Fibroblast of the aortic adventitia (primary cell): ENCODE measurements at regions not wholly inside any gene's neighbourhood (a gene's known extent, or its start where the extent isn't known, plus 50 kb on each side); places are given as distances from the start of the nearest gene placed in this dataset.

Experiments
- DNase-seq: peaks from one replicate; pipeline ENCODE4 v3.0.0-alpha.2; 2010; ENCODE audit warnings: low read depth
- H3K4me3 ChIP-seq: 2 replicates; pipeline ENCODE4 v1.5.1; 2011; ENCODE audit warnings: low read depth, mild to moderate bottlenecking, control low read depth, low read length, moderate library complexity
- TF ChIP-seq, protein P1 (sequence below): IDR thresholded peaks from 2 replicates; pipeline ENCODE4 v1.5.1; 2011; ENCODE audit warnings: mild to moderate bottlenecking, low read length, control low read depth, inconsistent platforms; ENCODE audit not compliant: insufficient read depth

DNA sequence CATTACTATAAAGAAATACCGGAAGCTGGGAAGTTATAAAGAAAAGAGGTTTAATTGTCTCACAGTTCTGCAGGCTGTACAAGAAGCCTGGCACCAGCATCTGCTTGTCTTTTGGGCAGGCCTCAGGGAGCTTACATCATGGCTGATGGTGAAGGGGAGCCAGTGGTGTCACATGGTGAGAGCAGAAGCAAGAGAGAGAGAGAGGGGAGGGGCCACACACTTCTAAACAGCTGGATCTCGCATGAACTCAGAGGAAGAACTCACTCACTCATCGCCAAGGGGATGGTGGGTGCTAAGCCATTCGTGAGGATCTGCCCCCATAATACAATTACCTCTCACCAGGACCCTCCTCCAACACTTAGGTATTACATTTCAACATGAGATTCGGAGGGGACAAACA is 51.8 kb upstream of the ANKRD34C start:
- no peak overlapping the region for H3K4me3 ChIP-seq
- TF ChIP-seq, protein P1, sequence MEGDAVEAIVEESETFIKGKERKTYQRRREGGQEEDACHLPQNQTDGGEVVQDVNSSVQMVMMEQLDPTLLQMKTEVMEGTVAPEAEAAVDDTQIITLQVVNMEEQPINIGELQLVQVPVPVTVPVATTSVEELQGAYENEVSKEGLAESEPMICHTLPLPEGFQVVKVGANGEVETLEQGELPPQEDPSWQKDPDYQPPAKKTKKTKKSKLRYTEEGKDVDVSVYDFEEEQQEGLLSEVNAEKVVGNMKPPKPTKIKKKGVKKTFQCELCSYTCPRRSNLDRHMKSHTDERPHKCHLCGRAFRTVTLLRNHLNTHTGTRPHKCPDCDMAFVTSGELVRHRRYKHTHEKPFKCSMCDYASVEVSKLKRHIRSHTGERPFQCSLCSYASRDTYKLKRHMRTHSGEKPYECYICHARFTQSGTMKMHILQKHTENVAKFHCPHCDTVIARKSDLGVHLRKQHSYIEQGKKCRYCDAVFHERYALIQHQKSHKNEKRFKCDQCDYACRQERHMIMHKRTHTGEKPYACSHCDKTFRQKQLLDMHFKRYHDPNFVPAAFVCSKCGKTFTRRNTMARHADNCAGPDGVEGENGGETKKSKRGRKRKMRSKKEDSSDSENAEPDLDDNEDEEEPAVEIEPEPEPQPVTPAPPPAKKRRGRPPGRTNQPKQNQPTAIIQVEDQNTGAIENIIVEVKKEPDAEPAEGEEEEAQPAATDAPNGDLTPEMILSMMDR: no peak
- DNase-seq: no peak

DNA sequence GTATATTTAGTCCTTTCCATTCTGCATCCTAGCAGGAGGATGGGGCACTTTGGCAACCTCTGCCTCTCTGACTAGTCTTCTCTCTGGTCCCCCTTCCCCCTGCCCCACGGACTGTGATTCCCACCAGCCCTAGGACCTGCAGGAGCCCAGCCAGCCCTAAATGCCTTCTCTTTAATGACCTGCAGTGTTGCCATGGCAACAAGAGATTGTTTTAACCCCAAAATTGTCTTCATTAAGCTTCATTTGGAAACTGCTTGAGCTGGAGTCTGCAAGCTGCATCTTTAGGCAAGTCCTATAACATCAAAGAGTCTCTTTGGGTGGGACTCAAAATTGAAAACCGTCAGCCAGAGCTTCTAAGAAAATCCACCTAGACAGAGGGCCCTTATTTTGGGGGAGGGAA is 59.7 kb upstream of the ANKRD34C start:
- DNase-seq: no peak
- TF ChIP-seq, protein P1: no peak
- H3K4me3 ChIP-seq: no peak overlapping the region

DNA sequence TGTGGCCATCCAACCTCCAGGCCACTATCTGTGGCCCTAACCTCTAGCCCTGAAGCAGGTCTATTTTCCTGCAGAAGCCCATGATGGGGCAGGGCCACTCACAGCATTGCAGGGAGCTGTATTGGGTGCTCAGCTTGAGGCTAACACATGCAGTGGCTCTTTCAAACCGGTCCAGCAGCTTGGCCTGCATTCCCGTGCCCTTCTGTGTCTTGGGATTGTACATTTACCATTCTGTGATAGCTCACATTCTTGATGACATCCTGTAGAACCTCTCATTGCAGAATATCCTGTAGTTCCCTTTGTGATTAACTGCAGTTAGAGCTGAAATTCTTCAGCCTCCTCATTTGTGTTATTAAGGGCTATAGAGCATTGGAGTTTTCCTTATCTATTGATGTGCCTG is 60.8 kb upstream of the ANKRD34C start:
- DNase-seq: no peak
- no peak overlapping the region for H3K4me3 ChIP-seq
- TF ChIP-seq, protein P1: no peak

DNA sequence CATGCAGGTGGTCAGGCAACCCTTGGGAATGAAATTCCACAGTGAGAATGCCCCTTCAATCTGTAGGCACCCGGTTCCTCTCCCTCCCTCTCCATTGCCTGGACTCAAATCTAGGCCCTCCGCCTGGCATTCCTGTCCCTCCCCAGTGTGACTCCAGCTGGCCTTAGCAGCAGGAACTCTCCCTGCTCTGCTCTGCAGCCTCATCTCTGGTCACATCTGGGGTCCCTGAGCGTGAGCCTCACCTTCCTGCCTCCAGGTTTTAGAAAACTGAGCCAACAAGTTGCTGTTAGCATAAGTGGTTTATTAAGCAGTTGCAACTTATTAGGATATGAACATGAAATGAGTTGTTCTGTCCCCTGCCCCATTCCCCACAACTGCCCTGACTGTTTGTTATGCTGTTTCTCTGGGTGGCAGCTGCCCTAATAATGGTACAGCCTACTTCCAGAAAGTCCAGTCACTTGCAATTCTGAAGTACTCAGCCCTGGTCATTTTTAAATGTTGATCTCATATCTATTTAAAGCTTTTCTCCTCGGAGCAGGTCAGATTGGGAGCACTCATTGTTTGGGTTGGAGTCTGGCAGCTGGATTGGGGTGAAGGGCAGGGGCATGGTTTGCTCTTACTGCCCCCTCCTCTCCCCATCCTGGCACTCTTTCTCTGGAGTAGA is 63.0 kb upstream of the ANKRD34C start:
- H3K4me3 ChIP-seq: no peak overlapping the region
- TF ChIP-seq, protein P1: no peak
- DNase-seq: no peak

DNA sequence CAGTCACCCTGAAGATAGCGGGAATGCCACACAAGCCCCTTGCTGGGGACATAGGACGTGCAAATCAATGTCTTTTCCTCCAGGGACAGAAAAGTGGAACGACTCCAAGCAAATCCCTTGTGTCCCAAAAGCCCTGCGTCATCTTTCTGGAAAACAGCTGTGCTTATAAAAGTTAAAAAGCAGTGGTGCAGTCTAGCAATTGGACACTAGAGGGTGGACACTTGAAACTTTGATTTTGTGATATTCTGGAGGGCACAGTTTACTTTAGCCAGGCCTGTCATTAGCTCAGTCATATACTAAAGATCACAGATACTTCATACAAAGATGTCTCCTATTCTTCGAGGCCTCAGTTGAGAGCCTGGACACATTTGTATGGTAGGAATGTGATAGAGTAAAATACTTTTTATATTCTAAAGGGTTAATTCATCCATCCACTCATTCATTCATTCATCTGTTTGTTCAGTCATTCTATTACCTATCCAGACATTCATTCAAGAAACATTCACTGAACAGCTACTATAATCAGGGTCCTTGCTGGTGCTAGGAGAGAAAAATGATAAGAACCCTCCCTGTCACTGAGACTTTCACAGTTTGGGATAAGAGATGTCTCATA is 63.8 kb upstream of the ANKRD34C start:
- H3K4me3 ChIP-seq: no peak overlapping the region
- peak; percentile 9 for DNase-seq
- TF ChIP-seq, protein P1: peak; percentile 48

DNA sequence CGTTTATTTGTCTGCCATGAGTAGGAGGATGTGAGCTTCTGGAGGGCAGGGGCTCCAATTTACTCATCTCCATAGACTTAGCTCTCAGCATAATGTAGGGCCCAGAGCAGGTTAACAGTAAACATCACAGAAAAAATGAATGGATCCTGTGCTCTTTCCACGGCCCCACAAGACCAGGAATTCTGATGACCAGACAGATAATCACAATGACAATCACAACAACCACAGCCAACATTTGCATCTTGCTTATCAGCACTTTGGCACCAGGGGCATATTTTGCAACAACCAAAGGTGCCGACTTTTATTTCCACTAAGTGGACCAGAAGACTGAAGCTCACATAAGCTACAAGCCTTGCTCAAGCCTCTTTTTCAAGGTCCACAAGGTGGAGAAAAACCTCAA is 68.9 kb upstream of the ANKRD34C start:
- TF ChIP-seq, protein P1: no peak
- no peak for DNase-seq

More for the DNA sequence above, 68.9 kb upstream of the ANKRD34C start:
- H3K4me3 ChIP-seq: no peak overlapping the region
